GM10248 (cell line): ENCODE measurements at regions not wholly inside any gene's neighbourhood (a gene's known extent, or its start where the extent isn't known, plus 50 kb on each side); places are given as distances from the start of the nearest gene placed in this dataset.

Source experiments
- CTCF ChIA-PET: fragments of 300-600 bp; sonication (Branson Sonifier 250); formaldehyde crosslinking; extraction: SDS; loops from one replicate; lab custom pipeline; 2021; ENCODE audit warnings: antibody characterized with exemption; lab: Yijun Ruan, JAX
- POLR2A ChIA-PET: fragments of 350-650 bp; sonication (Branson Sonifier 250); formaldehyde crosslinking; extraction: SDS; loops from one replicate; lab custom pipeline; 2020; ENCODE audit warnings: antibody characterized with exemption; lab: Yijun Ruan, JAX
- DNase-seq: peaks from one replicate; pipeline ENCODE4 v3.0.0; 2012; ENCODE audit errors: extremely low spot score
- CTCF ChIP-seq: IDR thresholded peaks from 2 replicates; pipeline ENCODE4 v1.5.1; 2012; ENCODE audit warnings: mild to moderate bottlenecking, low read depth; ENCODE audit errors: extremely low read depth, missing control alignments, control extremely low read depth

- no peak for TF ChIP-seq CTCF
- DNase-seq: no peak
- POLR2A ChIA-PET: no interaction called here
- CTCF ChIA-PET: no interaction called here
Measured at GRCh38 chr17:69883120-69883519, 191.9 kb upstream of the KCNJ16 start.

- no peak for TF ChIP-seq CTCF
- ChIA-PET POLR2A (no interaction called here), CTCF (interaction anchor here (1.2 to 1.3 kb wide), 2 partner anchors 10 to 25 kb away, joined by 4 read pairs; no protein-coding TSS in a partner anchor)
- no peak for DNase-seq
Measured at GRCh38 chr17:69884356-69884755, 190.7 kb upstream of the KCNJ16 start.

- ChIA-PET CTCF (interaction anchor here (1.2 to 1.3 kb wide), 2 partner anchors 10 to 25 kb away, joined by 4 read pairs; no protein-coding TSS in a partner anchor), POLR2A (no interaction called here)
- TF ChIP-seq CTCF: no peak
- DNase-seq: no peak
Measured at GRCh38 chr17:69884846-69885245, 190.2 kb upstream of the KCNJ16 start.

GRCh38 chr17:69898601-69899000 is 176.4 kb upstream of the KCNJ16 start:
- DNase-seq: no peak
- no peak for TF ChIP-seq CTCF
- ChIA-PET CTCF (no interaction called here), POLR2A (no interaction called here)

GRCh38 chr17:69900101-69900500 is 174.9 kb upstream of the KCNJ16 start:
- DNase-seq: no peak
- POLR2A ChIA-PET: no interaction called here
- CTCF ChIA-PET: no interaction called here
- no peak for TF ChIP-seq CTCF

GRCh38 chr17:69900829-69901228 is 174.2 kb upstream of the KCNJ16 start:
- CTCF ChIA-PET: no interaction called here
- no peak for DNase-seq
- POLR2A ChIA-PET: no interaction called here

More at GRCh38 chr17:69900829-69901228, 174.2 kb upstream of the KCNJ16 start:
- TF ChIP-seq CTCF: no peak
